ENCODE measurements at regions not wholly inside any gene's neighbourhood (a gene's known extent, or its start where the extent isn't known, plus 50 kb on each side); places are given as distances from the start of the nearest gene placed in this dataset.
"Not testable (repeated sequence)": the region's sequence is repeated elsewhere in the genome, so short reads cannot be mapped to it uniquely, and the experiment has no call there.

DNA sequence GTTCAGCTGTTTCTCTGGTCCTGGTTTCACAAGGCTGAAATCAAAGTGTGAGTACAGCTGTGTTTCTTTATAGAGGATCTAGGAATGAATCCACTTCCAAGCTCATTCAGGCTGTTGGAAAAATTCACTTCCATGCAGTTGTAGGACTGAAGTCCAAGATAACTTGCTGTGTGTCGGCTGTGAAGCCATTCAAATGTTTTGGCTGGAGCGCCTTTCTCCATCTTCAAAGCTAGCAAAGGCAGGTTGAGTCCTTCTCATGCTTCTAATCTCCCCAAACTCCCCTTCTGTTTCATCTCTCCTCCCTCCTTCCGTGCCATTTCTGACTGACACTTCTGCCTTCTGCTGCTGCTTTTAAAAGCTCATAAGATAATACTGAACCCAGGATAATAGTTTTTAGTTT lies 1195.4 kb upstream of the LRRN3 start:
- H3K4me3 ChIP-seq (ENCODE audit: low read length) = no peak overlapping the region
- no peaks in the 10 kb centered on the region for H3K36me3 Mint-ChIP-seq
- H3K4me1 Mint-ChIP-seq = no peaks in the 10 kb centered on the region
- no peaks in the 10 kb centered on the region for H3K27me3 ChIP-seq (ENCODE audit: control insufficient read depth in 2 of 2, insufficient read depth in 2 of 2, low read length in 2 of 2)
- H3K4me1 ChIP-seq (ENCODE audit: control insufficient read depth in 2 of 2, insufficient read depth in 2 of 2, low read length in 2 of 2) = no peaks in the 10 kb centered on the region
- ChIA-PET CTCF (interaction anchor here (0.6 kb wide), 1 partner anchor 15 kb away, joined by 3 read pairs; no protein-coding TSS in a partner anchor), POLR2A (no interaction called here)
- no peak overlapping the region for H3K27ac ChIP-seq (ENCODE audit: low read depth, low read length)
- ATAC-seq (no peak), DNase-seq (no peak)
- H3K4me3 Mint-ChIP-seq = no peak overlapping the region
- intact Hi-C loops (cut with micrococcal nuclease) = no loop called here
- H3K9me3 Mint-ChIP-seq = no peaks in the 10 kb centered on the region
- no peaks in the 10 kb centered on the region for H3K9me3 ChIP-seq (ENCODE audit: control insufficient read depth in 2 of 3, low read length in 3 of 3)
- no peak overlapping the region for H3K27ac Mint-ChIP-seq
- H3K27me3 Mint-ChIP-seq = peaks cover 0 to 7% (median 0%) of the 10 kb centered on the region in 5 donors
- no peaks in the 10 kb centered on the region for H3K36me3 ChIP-seq (ENCODE audit: control insufficient read depth in 2 of 3, insufficient read depth in 3 of 3, low read length in 3 of 3)

GRCh38 chr7:109901926-109902325 lies 1189.0 kb upstream of the LRRN3 start:
- Mint-ChIP-seq H3K4me1 (peaks cover 0 to 2% (median 0%) of the 10 kb centered on the region in 7 donors), H3K27me3 (peaks cover 0 to 6% (median 0%) of the 10 kb centered on the region in 5 donors), H3K4me3 (no peak overlapping the region), H3K9me3 (peaks cover 0 to 5% (median 0%) of the 10 kb centered on the region in 11 donors), H3K36me3 (no peaks in the 10 kb centered on the region), H3K27ac (no peak overlapping the region)
- no peak overlapping the region for H3K27ac ChIP-seq (ENCODE audit: low read depth, low read length)
- no peak overlapping the region for H3K4me3 ChIP-seq (ENCODE audit: low read length)
- CTCF ChIA-PET = no interaction called here
- no peaks in the 10 kb centered on the region for H3K9me3 ChIP-seq (ENCODE audit: control insufficient read depth in 2 of 3, low read length in 3 of 3)
- DNase-seq = no peak
- POLR2A ChIA-PET = no interaction called here
- H3K27me3 ChIP-seq (ENCODE audit: control insufficient read depth in 2 of 2, insufficient read depth in 2 of 2, low read length in 2 of 2) = no peaks in the 10 kb centered on the region
- ATAC-seq = no peak
- no peaks in the 10 kb centered on the region for H3K36me3 ChIP-seq (ENCODE audit: control insufficient read depth in 2 of 3, insufficient read depth in 3 of 3, low read length in 3 of 3)
- intact Hi-C loops (cut with micrococcal nuclease) = no loop called here
- H3K4me1 ChIP-seq (ENCODE audit: control insufficient read depth in 2 of 2, insufficient read depth in 2 of 2, low read length in 2 of 2) = no peaks in the 10 kb centered on the region

DNA sequence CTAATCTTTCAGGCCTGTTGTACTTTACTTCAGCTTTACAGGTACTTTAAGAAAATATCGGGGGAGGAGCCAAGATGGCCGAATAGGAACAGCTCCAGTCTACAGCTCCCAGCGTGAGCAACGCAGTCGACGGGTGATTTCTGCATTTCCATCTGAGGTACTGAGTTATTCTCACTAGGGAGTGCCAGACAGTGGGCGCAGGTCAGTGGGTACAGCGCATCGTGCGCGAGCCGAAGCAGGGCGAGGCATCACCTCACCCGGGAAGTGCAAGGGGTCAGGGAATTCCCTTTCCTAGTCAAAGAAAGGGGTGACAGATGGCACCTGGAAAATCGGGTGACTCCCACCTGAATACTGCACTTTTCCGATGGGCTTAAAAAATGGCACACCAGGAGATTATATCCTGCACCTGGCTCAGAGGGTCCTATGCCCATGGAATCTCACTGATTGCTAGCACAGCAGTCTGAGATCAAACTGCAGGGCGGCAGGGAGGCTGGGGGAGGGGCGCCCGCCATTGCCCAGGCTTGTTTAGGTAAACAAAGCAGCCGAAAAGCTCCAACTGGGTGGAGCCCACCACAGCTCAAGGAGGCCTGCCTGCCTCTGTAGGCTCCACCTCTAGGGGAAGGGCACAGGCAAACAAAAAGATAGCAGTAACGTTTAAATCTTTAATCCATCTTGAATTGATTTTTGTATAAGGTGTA lies 1185.4 kb upstream of the LRRN3 start:
- H3K4me1 Mint-ChIP-seq; ATAC-seq; H3K36me3 ChIP-seq (ENCODE audit: control insufficient read depth in 2 of 3, insufficient read depth in 3 of 3, low read length in 3 of 3); H3K4me1 ChIP-seq (ENCODE audit: control insufficient read depth in 2 of 2, insufficient read depth in 2 of 2, low read length in 2 of 2); H3K27ac Mint-ChIP-seq; DNase-seq; CTCF ChIA-PET; H3K9me3 Mint-ChIP-seq; H3K9me3 ChIP-seq (ENCODE audit: control insufficient read depth in 2 of 3, low read length in 3 of 3); H3K36me3 Mint-ChIP-seq; H3K4me3 ChIP-seq (ENCODE audit: low read length); POLR2A ChIA-PET; intact Hi-C loops (cut with micrococcal nuclease); H3K4me3 Mint-ChIP-seq; H3K27me3 ChIP-seq (ENCODE audit: control insufficient read depth in 2 of 2, insufficient read depth in 2 of 2, low read length in 2 of 2); H3K27ac ChIP-seq (ENCODE audit: low read depth, low read length); H3K27me3 Mint-ChIP-seq: not testable (repeated sequence)

DNA sequence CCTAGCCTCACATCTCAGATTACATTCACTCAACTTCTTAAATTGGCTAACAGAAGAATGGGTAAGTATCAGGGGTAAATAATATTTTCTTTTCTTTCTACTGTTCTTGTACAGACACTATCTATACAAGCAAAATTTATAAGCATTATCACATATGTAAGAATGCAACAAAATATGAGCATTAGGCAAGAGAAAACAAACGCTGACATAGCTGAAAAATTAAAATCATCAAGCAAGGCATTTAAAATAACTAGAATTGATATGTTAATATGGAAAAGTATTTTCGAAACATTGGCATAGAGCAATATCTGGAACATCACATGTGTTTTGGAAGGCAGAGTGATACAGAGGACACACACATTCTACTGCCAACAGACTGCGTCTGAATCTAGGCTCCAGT lies 1175.3 kb upstream of the LRRN3 start:
- no peak overlapping the region for H3K4me3 ChIP-seq (ENCODE audit: low read length)
- Mint-ChIP-seq H3K9me3 (peaks cover 0 to 9% (median 2%) of the 10 kb centered on the region in 11 donors), H3K36me3 (no peaks in the 10 kb centered on the region), H3K27ac (no peak overlapping the region), H3K27me3 (no peaks in the 10 kb centered on the region), H3K4me1 (no peaks in the 10 kb centered on the region), H3K4me3 (no peak overlapping the region)
- no peaks in the 10 kb centered on the region for H3K9me3 ChIP-seq (ENCODE audit: control insufficient read depth in 2 of 3, low read length in 3 of 3)
- DNase-seq = no peak
- ChIA-PET CTCF (no interaction called here), POLR2A (no interaction called here)
- no peaks in the 10 kb centered on the region for H3K36me3 ChIP-seq (ENCODE audit: control insufficient read depth in 2 of 3, insufficient read depth in 3 of 3, low read length in 3 of 3)
- ATAC-seq = no peak
- intact Hi-C loops (cut with micrococcal nuclease) = no loop called here
- H3K27me3 ChIP-seq (ENCODE audit: control insufficient read depth in 2 of 2, insufficient read depth in 2 of 2, low read length in 2 of 2) = no peaks in the 10 kb centered on the region
- no peaks in the 10 kb centered on the region for H3K4me1 ChIP-seq (ENCODE audit: control insufficient read depth in 2 of 2, insufficient read depth in 2 of 2, low read length in 2 of 2)
- no peak overlapping the region for H3K27ac ChIP-seq (ENCODE audit: low read depth, low read length)

DNA sequence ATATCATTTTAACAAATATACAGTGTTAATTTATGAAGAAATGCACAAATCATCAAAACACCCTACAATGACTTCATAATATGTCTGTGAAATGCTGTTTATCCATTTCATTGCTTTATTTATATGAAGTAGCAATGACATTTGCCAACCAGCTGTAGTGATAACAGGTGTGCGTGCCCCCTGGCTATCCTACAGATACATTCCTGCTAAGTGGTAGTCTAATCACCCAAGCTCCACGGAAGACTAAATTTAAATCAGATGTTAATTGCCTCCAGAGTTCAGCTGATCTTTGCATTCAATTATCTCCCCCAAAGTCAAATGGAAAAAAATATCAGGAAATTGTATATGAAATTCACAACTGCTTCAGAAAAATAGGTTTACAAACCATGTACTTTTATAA lies 1164.2 kb upstream of the LRRN3 start:
- Histone ChIP-seq H3K36me3 (ENCODE audit: control insufficient read depth in 2 of 3, insufficient read depth in 3 of 3, low read length in 3 of 3) (no peaks in the 10 kb centered on the region), H3K9me3 (ENCODE audit: control insufficient read depth in 2 of 3, low read length in 3 of 3) (no peaks in the 10 kb centered on the region), H3K4me1 (ENCODE audit: control insufficient read depth in 2 of 2, insufficient read depth in 2 of 2, low read length in 2 of 2) (no peaks in the 10 kb centered on the region), H3K27ac (ENCODE audit: low read depth, low read length) (no peak overlapping the region), H3K4me3 (ENCODE audit: low read length) (no peak overlapping the region), H3K27me3 (ENCODE audit: control insufficient read depth in 2 of 2, insufficient read depth in 2 of 2, low read length in 2 of 2) (no peaks in the 10 kb centered on the region)
- Mint-ChIP-seq H3K27me3 (peaks cover 0 to 4% (median 0%) of the 10 kb centered on the region in 5 donors), H3K9me3 (peaks cover 0 to 18% (median 12%) of the 10 kb centered on the region in 11 donors), H3K4me1 (no peaks in the 10 kb centered on the region), H3K36me3 (peaks cover 0 to 5% (median 0%) of the 10 kb centered on the region in 5 donors), H3K4me3 (no peak overlapping the region), H3K27ac (no peak overlapping the region)
- POLR2A ChIA-PET = interaction anchor here (0.6 kb wide), 1 partner anchor 12 kb away, joined by 4 read pairs; no protein-coding TSS in a partner anchor
- ATAC-seq (no peak), DNase-seq (no peak)
- intact Hi-C loops (cut with micrococcal nuclease) = no loop called here
- CTCF ChIA-PET = no interaction called here

- Histone ChIP-seq H3K9me3 (ENCODE audit: control insufficient read depth in 2 of 3, low read length in 3 of 3) (no peaks in the 10 kb centered on the region), H3K4me3 (ENCODE audit: low read length) (no peak overlapping the region), H3K27me3 (ENCODE audit: control insufficient read depth in 2 of 2, insufficient read depth in 2 of 2, low read length in 2 of 2) (no peaks in the 10 kb centered on the region), H3K4me1 (ENCODE audit: control insufficient read depth in 2 of 2, insufficient read depth in 2 of 2, low read length in 2 of 2) (no peaks in the 10 kb centered on the region), H3K27ac (ENCODE audit: low read depth, low read length) (no peak overlapping the region), H3K36me3 (ENCODE audit: control insufficient read depth in 2 of 3, insufficient read depth in 3 of 3, low read length in 3 of 3) (no peaks in the 10 kb centered on the region)
- Mint-ChIP-seq H3K4me1 (no peaks in the 10 kb centered on the region), H3K36me3 (no peaks in the 10 kb centered on the region), H3K9me3 (peaks cover 0 to 7% (median 4%) of the 10 kb centered on the region in 11 donors), H3K4me3 (no peak overlapping the region), H3K27me3 (peaks cover 0 to 4% (median 0%) of the 10 kb centered on the region in 5 donors), H3K27ac (no peak overlapping the region)
- intact Hi-C loops (cut with micrococcal nuclease) = no loop called here
- POLR2A ChIA-PET = no interaction called here
- DNase-seq = no peak
- ATAC-seq = no peak
- CTCF ChIA-PET = no interaction called here
These were observed 1160.9 kb upstream of the LRRN3 start for GRCh38 chr7:109930049-109930448.

- no peak for DNase-seq
- H3K4me3 Mint-ChIP-seq = no peak overlapping the region
These were observed 1151.7 kb upstream of the LRRN3 start for GRCh38 chr7:109939207-109939606.

More at GRCh38 chr7:109939207-109939606, 1151.7 kb upstream of the LRRN3 start:
- Histone ChIP-seq H3K27me3 (ENCODE audit: control insufficient read depth in 2 of 2, insufficient read depth in 2 of 2, low read length in 2 of 2) (no peaks in the 10 kb centered on the region), H3K4me3 (ENCODE audit: low read length) (no peak overlapping the region), H3K27ac (ENCODE audit: low read depth, low read length) (no peak overlapping the region), H3K9me3 (ENCODE audit: control insufficient read depth in 2 of 3, low read length in 3 of 3) (no peaks in the 10 kb centered on the region), H3K4me1 (ENCODE audit: control insufficient read depth in 2 of 2, insufficient read depth in 2 of 2, low read length in 2 of 2) (no peaks in the 10 kb centered on the region), H3K36me3 (ENCODE audit: control insufficient read depth in 2 of 3, insufficient read depth in 3 of 3, low read length in 3 of 3) (no peaks in the 10 kb centered on the region)
- no peak overlapping the region for H3K27ac Mint-ChIP-seq
- ATAC-seq = no peak
- H3K36me3 Mint-ChIP-seq = no peaks in the 10 kb centered on the region
- peaks cover 0 to 14% (median 3%) of the 10 kb centered on the region in 11 donors for H3K9me3 Mint-ChIP-seq
- peaks cover 0 to 11% (median 3%) of the 10 kb centered on the region in 5 donors for H3K27me3 Mint-ChIP-seq
- POLR2A ChIA-PET = no interaction called here
- H3K4me1 Mint-ChIP-seq = no peaks in the 10 kb centered on the region
- CTCF ChIA-PET = no interaction called here
- intact Hi-C loops (cut with micrococcal nuclease) = no loop called here

Data from naive thymus-derived CD4-positive, alpha-beta T cell (primary cell).